ENCODE measurements at regions not wholly inside any gene's neighbourhood (a gene's known extent, or its start where the extent isn't known, plus 50 kb on each side); places are given as distances from the start of the nearest gene placed in this dataset.

GRCh38 chr14:104494483-104494882, 85.1 kb upstream of the C14orf180 start:
- no peak for TF ChIP-seq CTCF (IDR thresholded peaks at IDR 0.05; ENCODE audit: poor library complexity)
- TF ChIP-seq EZH2 (IDR thresholded peaks at IDR 0.05; ENCODE audit: borderline replicate concordance): no peak
- TF ChIP-seq EZH2phosphoT487 (IDR thresholded peaks at IDR 0.05; ENCODE audit: low read depth, severe bottlenecking, unreplicated experiment): no peak
